GM23338 (cell line): ENCODE measurements at regions not wholly inside any gene's neighbourhood (a gene's known extent, or its start where the extent isn't known, plus 50 kb on each side); places are given as distances from the start of the nearest gene placed in this dataset.

ENCODE experiments used
- CTCF ChIP-seq, 2 experiments: fragments of 200-600 bp in 1 of 2; sonication (generic) in 1 of 2; conservative IDR thresholded peaks; 2 replicates each; pipeline versions ENCODE4 v1.5.1 to v1.6.1; 2016 to 2017; ENCODE audit warnings: antibody characterized with exemption in 2 of 2, low read depth in 2 of 2, mild to moderate bottlenecking in 2 of 2, moderate library complexity in 1 of 2
- EZH2 ChIP-seq: fragments of 200-600 bp; sonication (generic); IDR thresholded peaks from one replicate; pipeline ENCODE4 v1.8.0; 2017; ENCODE audit warnings: antibody characterized with exemption, mild to moderate bottlenecking, low read depth; ENCODE audit not compliant: unreplicated experiment
- EZH2phosphoT487 ChIP-seq: fragments of 200-600 bp; sonication (generic); IDR thresholded peaks from one replicate; pipeline ENCODE4 v1.8.1; 2018; ENCODE audit warnings: antibody characterized with exemption; ENCODE audit not compliant: unreplicated experiment
- NANOG ChIP-seq: IDR thresholded peaks from 2 replicates; pipeline ENCODE4 v1.6.1; 2016; ENCODE audit warnings: antibody characterized with exemption, borderline replicate concordance
- POLR2AphosphoS5 ChIP-seq: IDR thresholded peaks from 2 replicates; pipeline ENCODE4 v1.6.1; 2016; ENCODE audit warnings: antibody characterized with exemption, low read depth
- REST ChIP-seq: IDR thresholded peaks from one replicate; pipeline ENCODE4 v1.6.1; 2018; ENCODE audit warnings: antibody characterized with exemption; ENCODE audit not compliant: unreplicated experiment
- ZNF114 ChIP-seq: fragments of 250-450 bp; sonication (Bioruptor Pico); IDR thresholded peaks from 2 replicates; pipeline ENCODE4 v1.5.0; 2020; ENCODE audit warnings: mild to moderate bottlenecking, moderate library complexity
- ZNF331 ChIP-seq: fragments of 250-450 bp; sonication (Bioruptor Pico); IDR thresholded peaks from 2 replicates; pipeline ENCODE4 v1.5.0; 2020; ENCODE audit warnings: low read depth, mild to moderate bottlenecking, moderate library complexity

- TF ChIP-seq EZH2phosphoT487: no peak
- TF ChIP-seq CTCF (conservative IDR thresholded peaks at IDR 0.05; ENCODE audit: low read depth in 2 of 2): no peak
- TF ChIP-seq POLR2AphosphoS5: no peak
- no peak for TF ChIP-seq EZH2
- TF ChIP-seq ZNF114 (CRISPR knock-in tag): no peak
- TF ChIP-seq NANOG: no peak
- no peak for TF ChIP-seq REST
- no peak for TF ChIP-seq ZNF331 (CRISPR knock-in tag)
These were observed 106.6 kb downstream of the SNAPC1 start for GRCh38 chr14:61868846-61869245.
